Smooth muscle cell (in vitro differentiated cells): ENCODE measurements at regions not wholly inside any gene's neighbourhood (a gene's known extent, or its start where the extent isn't known, plus 50 kb on each side); places are given as distances from the start of the nearest gene placed in this dataset.

Experiments used
- DNase-seq: peaks from one replicate; lab custom pipeline; 2025; ENCODE audit not compliant: unreplicated experiment; lab: John Stamatoyannopoulos, UW
- H2AFZ ChIP-seq: fragments of 200-600 bp; sonication (generic); 2 replicates; pipeline ENCODE4 v1.6.0; 2016; ENCODE audit warnings: antibody characterized with exemption, low read depth, mild to moderate bottlenecking
- H3F3A ChIP-seq: fragments of 200-600 bp; sonication (generic); 2 replicates; pipeline ENCODE4 v1.6.0; 2017; ENCODE audit warnings: antibody characterized with exemption, low read depth
- H3K27ac ChIP-seq: fragments of 200-600 bp; sonication (generic); 2 replicates; pipeline ENCODE4 v1.5.1; 2016; ENCODE audit warnings: low read depth, mild to moderate bottlenecking
- H3K27me3 ChIP-seq: fragments of 200-600 bp; sonication (generic); 2 replicates; pipeline ENCODE4 v1.6.1; 2016; ENCODE audit warnings: low read depth, mild to moderate bottlenecking
- H3K36me3 ChIP-seq: fragments of 200-600 bp; sonication (generic); 2 replicates; pipeline ENCODE4 v1.5.1; 2016; ENCODE audit warnings: low read depth
- H3K4me1 ChIP-seq: fragments of 200-600 bp; sonication (generic); 2 replicates; pipeline ENCODE4 v1.5.1; 2016; ENCODE audit warnings: low read depth
- H3K4me2 ChIP-seq: fragments of 200-600 bp; sonication (generic); 2 replicates; pipeline ENCODE4 v1.6.0; 2016; ENCODE audit warnings: mild to moderate bottlenecking
- H3K4me3 ChIP-seq: fragments of 200-600 bp; sonication (generic); 2 replicates; pipeline ENCODE4 v1.5.1; 2016; ENCODE audit warnings: mild to moderate bottlenecking
- H3K79me2 ChIP-seq: fragments of 200-600 bp; sonication (generic); 2 replicates; pipeline ENCODE4 v1.6.0; 2016; ENCODE audit warnings: low read depth, mild to moderate bottlenecking
- H3K9ac ChIP-seq: fragments of 200-600 bp; sonication (generic); 2 replicates; pipeline ENCODE4 v1.6.0; 2016; ENCODE audit warnings: low read depth
- H3K9me3 ChIP-seq: fragments of 200-600 bp; sonication (generic); replicated peaks from 2 replicates; pipeline ENCODE4 v1.5.1; 2016; ENCODE audit warnings: low read depth
- H4K20me1 ChIP-seq: fragments of 200-600 bp; sonication (generic); 2 replicates; pipeline ENCODE4 v1.6.0; 2016; ENCODE audit warnings: low read depth
- CTCF ChIP-seq: fragments of 200-600 bp; sonication (generic); IDR thresholded peaks from 2 replicates; pipeline ENCODE4 v1.5.1; 2017; ENCODE audit warnings: borderline replicate concordance, mild to moderate bottlenecking, antibody characterized with exemption; ENCODE audit not compliant: insufficient read depth, poor library complexity, severe bottlenecking
- WGBS: methylation state at CpG from one replicate; pipeline ENCODE4 v1.1.7; 2016; ENCODE audit warnings: low lambda C conversion rate; 5-methylcytosine and 5-hydroxymethylcytosine counted together

- no peaks in the 10 kb centered on the region for H3K4me1 ChIP-seq
These were observed 110.4 kb downstream of the SALL1 start for GRCh38 chr16:51040637-51041036.

GRCh38 chr16:51039638-51040331 lies 111.3 kb downstream of the SALL1 start:
- H3K4me3 ChIP-seq: no peak overlapping the region
- no peak overlapping the region for H3K27ac ChIP-seq
- TF ChIP-seq CTCF: no peak
- H3F3A ChIP-seq: no peaks in the 10 kb centered on the region
- no peaks in the 10 kb centered on the region for H3K36me3 ChIP-seq
- H3K27me3 ChIP-seq: no peaks in the 10 kb centered on the region
- no peak for DNase-seq
- 84% methylated on average over 14 of the region's 14 CpGs for WGBS
- H3K4me2 ChIP-seq: no peak overlapping the region
- H3K9me3 ChIP-seq: no peaks in the 10 kb centered on the region
- no peak overlapping the region for H2AFZ ChIP-seq
- H3K79me2 ChIP-seq: no peaks in the 10 kb centered on the region
- no peaks in the 10 kb centered on the region for H4K20me1 ChIP-seq
- no peaks in the 10 kb centered on the region for H3K4me1 ChIP-seq
- H3K9ac ChIP-seq: no peak overlapping the region

More at GRCh38 chr16:51040637-51041036, 110.4 kb downstream of the SALL1 start:
- no peaks in the 10 kb centered on the region for H3K9me3 ChIP-seq
- H3F3A ChIP-seq: no peaks in the 10 kb centered on the region
- no peak overlapping the region for H3K27ac ChIP-seq
- no peak overlapping the region for H3K4me2 ChIP-seq
- H4K20me1 ChIP-seq: no peaks in the 10 kb centered on the region
- H3K4me3 ChIP-seq: no peak overlapping the region
- no peak for DNase-seq
- no peaks in the 10 kb centered on the region for H3K27me3 ChIP-seq
- H3K36me3 ChIP-seq: no peaks in the 10 kb centered on the region
- no peak for TF ChIP-seq CTCF
- no peak overlapping the region for H3K9ac ChIP-seq
- H3K79me2 ChIP-seq: no peaks in the 10 kb centered on the region
- no peak overlapping the region for H2AFZ ChIP-seq

- TF ChIP-seq CTCF: no peak
- no peaks in the 10 kb centered on the region for H3K4me1 ChIP-seq
- no peaks in the 10 kb centered on the region for H4K20me1 ChIP-seq
- no peaks in the 10 kb centered on the region for H3K79me2 ChIP-seq
- DNase-seq: no peak
- H3K27me3 ChIP-seq: no peaks in the 10 kb centered on the region
- H3K9me3 ChIP-seq: no peaks in the 10 kb centered on the region
- H3K4me3 ChIP-seq: no peak overlapping the region
- H3K27ac ChIP-seq: no peak overlapping the region
- no peaks in the 10 kb centered on the region for H3K36me3 ChIP-seq
- no peak overlapping the region for H3K4me2 ChIP-seq
- WGBS: 80% methylated on average over 7 of the region's 7 CpGs
- no peak overlapping the region for H2AFZ ChIP-seq
- no peaks in the 10 kb centered on the region for H3F3A ChIP-seq
- no peak overlapping the region for H3K9ac ChIP-seq
These were observed 115.4 kb downstream of the SALL1 start for GRCh38 chr16:51035711-51036110.

- Histone ChIP-seq H4K20me1 (no peaks in the 10 kb centered on the region), H3K4me2 (no peak overlapping the region), H3K36me3 (no peaks in the 10 kb centered on the region), H3K4me1 (no peaks in the 10 kb centered on the region), H2AFZ (no peak overlapping the region), H3K4me3 (no peak overlapping the region), H3K9me3 (no peaks in the 10 kb centered on the region), H3K9ac (no peak overlapping the region), H3K27me3 (no peaks in the 10 kb centered on the region), H3K27ac (no peak overlapping the region), H3F3A (no peaks in the 10 kb centered on the region), H3K79me2 (no peaks in the 10 kb centered on the region)
- 70% methylated on average over 3 of the region's 3 CpGs for WGBS
- DNase-seq: no peak
- TF ChIP-seq CTCF: no peak
These were observed 116.0 kb downstream of the SALL1 start for GRCh38 chr16:51035110-51035498.
